HepG2 (cell line): ENCODE measurements at regions not wholly inside any gene's neighbourhood (a gene's known extent, or its start where the extent isn't known, plus 50 kb on each side); places are given as distances from the start of the nearest gene placed in this dataset.

ENCODE experiments used
- ATAC-seq: fragments of 200-7000 bp; cut with Tn5 transposase; 3 replicates; pipeline ENCODE4 v1.9.1; 2020; ENCODE audit warnings: mild to moderate bottlenecking, moderate library complexity
- BruUV-seq: library from RNA; stranded (reverse); fragments of 400-500 nt; replicated peaks from 2 replicates; lab custom pipeline; 2021; lab: Mats Ljungman, UMichigan
- CTCF ChIA-PET: fragments of 300-600 bp; formaldehyde crosslinking; extraction: SDS; loops from one replicate; lab custom pipeline; 2021; ENCODE audit warnings: low total read pairs, inconsistent platforms, low intra/inter-chr PET ratio; lab: Yijun Ruan, JAX
- POLR2A ChIA-PET: fragments of 350-600 bp; sonication (Branson Sonifier 250); formaldehyde crosslinking; loops from one replicate; lab custom pipeline; 2020; ENCODE audit warnings: antibody characterized with exemption, inconsistent platforms; lab: Yijun Ruan, JAX
- DNase-seq: peaks from one replicate; pipeline ENCODE4 v3.0.0-alpha.2; 2015; ENCODE audit warnings: low spot score
- FAIRE-seq: peaks from 3 replicates; lab custom pipeline; 2011; peaks lifted over from hg19 to GRCh38; lab: Jason Lieb, UNC
- H2AFZ ChIP-seq: one replicate; pipeline ENCODE4 v1.6.1; 2011; ENCODE audit warnings: low read length, inconsistent platforms
- H3K27ac ChIP-seq: fragments of 300-600 bp; 3 replicates; pipeline ENCODE4 v1.8.0; 2011; ENCODE audit warnings: mixed run types, mild to moderate bottlenecking, mixed read lengths, low read length, inconsistent platforms; ENCODE audit not compliant: insufficient read depth; ENCODE audit errors: extremely low read length
- H3K27me3 ChIP-seq, 2 experiments: fragments of 200-600 bp in 1 of 2; 2 replicates in 1 of 2; 3 replicates in 1 of 2; pipeline versions ENCODE4 v1.6.0 to v1.8.0; 2011; ENCODE audit warnings: low read length in 2 of 2, mild to moderate bottlenecking in 2 of 2, moderate library complexity in 2 of 2, inconsistent platforms in 1 of 2; ENCODE audit not compliant: insufficient read depth in 2 of 2, control insufficient read depth in 1 of 2
- H3K36me3 ChIP-seq, 2 experiments: fragments of 200-600 bp in 1 of 2; replicated peaks in 1 of 2; 2 replicates in 1 of 2; 3 replicates in 1 of 2; pipeline versions ENCODE4 v1.5.1 to v1.8.0; 2011; ENCODE audit warnings: low read length in 2 of 2, inconsistent platforms in 1 of 2; ENCODE audit not compliant: insufficient read depth in 2 of 2, control insufficient read depth in 1 of 2
- H3K4me1 ChIP-seq: 2 replicates; pipeline ENCODE4 v1.5.1; 2012; ENCODE audit warnings: low read length, inconsistent platforms; ENCODE audit not compliant: insufficient read depth
- H3K4me2 ChIP-seq: 2 replicates; pipeline ENCODE4 v1.6.0; 2011; ENCODE audit warnings: low read depth, low read length, inconsistent platforms
- H3K4me3 ChIP-seq, 3 experiments: fragments of 200-600 bp in 1 of 3; sonication (generic), shearing (Covaris generic) in 1 of 3; replicated peaks in 1 of 3; 2 replicates each; pipeline ENCODE4 v1.5.1; 2011 to 2016; ENCODE audit warnings: low read length in 3 of 3, inconsistent platforms in 2 of 3, low read depth in 2 of 3, mild to moderate bottlenecking in 2 of 3, control low read depth in 1 of 3, mixed read lengths in 1 of 3; ENCODE audit not compliant: insufficient read depth in 1 of 3
- H3K79me2 ChIP-seq: one replicate; pipeline ENCODE4 v1.6.1; 2011; ENCODE audit warnings: low read length, inconsistent platforms; ENCODE audit not compliant: insufficient read depth
- H3K9ac ChIP-seq: 2 replicates; pipeline ENCODE4 v1.6.0; 2011; ENCODE audit warnings: mild to moderate bottlenecking, low read depth, low read length, inconsistent platforms; ENCODE audit not compliant: insufficient read depth
- H3K9me3 ChIP-seq: 2 replicates; pipeline ENCODE4 v1.5.1; 2012; ENCODE audit warnings: mild to moderate bottlenecking, low read length
- H4K20me1 ChIP-seq: 2 replicates; pipeline ENCODE4 v1.6.0; 2011; ENCODE audit warnings: inconsistent platforms, mild to moderate bottlenecking, low read length, moderate library complexity; ENCODE audit not compliant: insufficient read depth
- MIXL1 ChIP-seq: IDR thresholded peaks from 2 replicates; pipeline ENCODE4 v1.6.1; 2016
- NPAS2 ChIP-seq: sonication (generic); formaldehyde crosslinking; IDR thresholded peaks from 2 replicates; pipeline ENCODE4 v1.8.0; 2022; ENCODE audit warnings: mild to moderate bottlenecking, missing genetic modification reagents, borderline replicate concordance
- REXO4 ChIP-seq: sonication (generic); formaldehyde crosslinking; IDR thresholded peaks from 2 replicates; pipeline ENCODE4 v1.8.0; 2022; ENCODE audit warnings: missing genetic modification reagents, mild to moderate bottlenecking, borderline replicate concordance
- RFXANK ChIP-seq: IDR thresholded peaks from 2 replicates; pipeline ENCODE4 v1.6.1; 2016
- SMAD1 ChIP-seq: sonication (generic); formaldehyde crosslinking; IDR thresholded peaks from 2 replicates; pipeline ENCODE4 v1.4.0; 2020; ENCODE audit warnings: missing genetic modification reagents, low read depth, mild to moderate bottlenecking, borderline replicate concordance
- SP2 ChIP-seq: sonication (generic); formaldehyde crosslinking; IDR thresholded peaks from 2 replicates; pipeline ENCODE4 v1.5.1; 2020; ENCODE audit warnings: mild to moderate bottlenecking, missing genetic modification reagents
- STAG1 ChIP-seq: sonication (generic); formaldehyde crosslinking; IDR thresholded peaks from 2 replicates; pipeline ENCODE4 v1.4.0; 2020; ENCODE audit warnings: missing genetic modification reagents
- ZBTB21 ChIP-seq: sonication (generic); formaldehyde crosslinking; IDR thresholded peaks from 2 replicates; pipeline ENCODE4 v1.4.0; 2020; ENCODE audit warnings: missing genetic modification reagents
- ZBTB7A ChIP-seq: sonication (generic); formaldehyde crosslinking; IDR thresholded peaks from 2 replicates; pipeline ENCODE4 v1.8.0; 2022; ENCODE audit warnings: mild to moderate bottlenecking, missing genetic modification reagents
- ZFAT ChIP-seq: sonication (generic); formaldehyde crosslinking; conservative IDR thresholded peaks from 2 replicates; pipeline ENCODE4 v1.8.1; 2023; ENCODE audit warnings: missing genetic modification reagents, inconsistent platforms
- ZFP41 ChIP-seq: sonication (generic); formaldehyde crosslinking; IDR thresholded peaks from 2 replicates; pipeline ENCODE4 v1.4.0; 2020; ENCODE audit warnings: mild to moderate bottlenecking, missing genetic modification reagents, borderline replicate concordance
- ZNF687 ChIP-seq: sonication (generic); formaldehyde crosslinking; IDR thresholded peaks from 2 replicates; pipeline ENCODE4 v1.5.1; 2020; ENCODE audit warnings: mild to moderate bottlenecking, missing genetic modification reagents, moderate library complexity
- ZNF83 ChIP-seq: sonication (generic); formaldehyde crosslinking; IDR thresholded peaks from 2 replicates; pipeline ENCODE4 v1.4.0; 2020; ENCODE audit warnings: missing genetic modification reagents, mild to moderate bottlenecking, borderline replicate concordance
- ZNF839 ChIP-seq: sonication (generic); formaldehyde crosslinking; IDR thresholded peaks from 2 replicates; pipeline ENCODE4 v1.4.0; 2020; ENCODE audit warnings: missing genetic modification reagents, mild to moderate bottlenecking, borderline replicate concordance
- ZSCAN21 ChIP-seq: sonication (generic); formaldehyde crosslinking; IDR thresholded peaks from 2 replicates; pipeline ENCODE4 v1.8.0; 2022; ENCODE audit warnings: mild to moderate bottlenecking, missing genetic modification reagents, moderate library complexity, borderline replicate concordance
- WGBS: methylation state at CpG from one replicate; pipeline ENCODE4 v1.1.6; 2017; ENCODE audit warnings: low lambda C conversion rate; 5-methylcytosine and 5-hydroxymethylcytosine counted together
- in situ Hi-C: cut with HindIII; loops from 2 replicates; pipeline ENCODE4 v1.10.0; 2017; ENCODE audit warnings: low pct_unique_long_range_greater_than_20kb; ENCODE audit not compliant: extremely low pct_ligation_motif_present
- intact Hi-C: fragments of 100-400 bp; cut with micrococcal nuclease; formaldehyde crosslinking; loops from one replicate; pipeline ENCODE4 v1.10.0; 2022; ENCODE audit not compliant: unreplicated experiment

- Histone ChIP-seq H3K36me3 (no peaks in the 10 kb centered on the region), H4K20me1 (no peaks in the 10 kb centered on the region), H2AFZ (no peak overlapping the region), H3K79me2 (no peaks in the 10 kb centered on the region), H3K4me3 (no peak overlapping the region), H3K4me1 (peaks cover 42% of the 10 kb centered on the region), H3K4me2 (no peak overlapping the region), H3K9ac (no peak overlapping the region), H3K9me3 (no peaks in the 10 kb centered on the region), H3K27ac (no peak overlapping the region), H3K27me3 (no peaks in the 10 kb centered on the region)
- intact Hi-C loops (no loop called here), in situ Hi-C loops (no loop called here)
- FAIRE-seq (no peak), DNase-seq (no peak), ATAC-seq (no peak)
- WGBS: no CpG with 5 or more reads among the region's 2 CpGs
- ChIA-PET POLR2A (no interaction called here), CTCF (no interaction called here)
- TF ChIP-seq ZBTB7A (CRISPR knock-in tag): no peak
- no peak for TF ChIP-seq ZNF839 (CRISPR knock-in tag)
- TF ChIP-seq RFXANK (CRISPR knock-in tag): no peak
- TF ChIP-seq ZNF687: no peak
- no peak for TF ChIP-seq SMAD1
- TF ChIP-seq REXO4: no peak
- no peak for TF ChIP-seq ZFAT (CRISPR knock-in tag)
- TF ChIP-seq ZFP41 (CRISPR knock-in tag): no peak
- TF ChIP-seq STAG1 (CRISPR knock-in tag): no peak
- TF ChIP-seq SP2 (CRISPR knock-in tag): no peak
- no peak for TF ChIP-seq ZNF83 (CRISPR knock-in tag)
- TF ChIP-seq ZBTB21 (CRISPR knock-in tag): no peak
- TF ChIP-seq NPAS2 (CRISPR knock-in tag): no peak
- no peak for TF ChIP-seq ZSCAN21 (CRISPR knock-in tag)
- TF ChIP-seq MIXL1 (CRISPR knock-in tag): no peak
- no TSS peak for BruUV-seq
Measured at GRCh38 chrX:20330545-20330944, 63.8 kb upstream of the RPS6KA3 start.
